ENCODE measurements at regions not wholly inside any gene's neighbourhood (a gene's known extent, or its start where the extent isn't known, plus 50 kb on each side); places are given as distances from the start of the nearest gene placed in this dataset.

GRCh38 chr7:36036590-36036989 lies 116.5 kb upstream of the EEPD1 start:
- TF ChIP-seq CTCF (IDR thresholded peaks at IDR 0.05) (no peak), MAX (IDR thresholded peaks at IDR 0.05) (no peak), MAZ (IDR thresholded peaks at IDR 0.05; ENCODE audit: borderline replicate concordance, low read depth, low read length) (no peak), CEBPB (IDR thresholded peaks at IDR 0.05) (no peak), POLR2A (IDR thresholded peaks at IDR 0.05; ENCODE audit: low read length) (no peak), RAD21 (conservative IDR thresholded peaks at IDR 0.05 in 1 of 2, IDR thresholded peaks at IDR 0.05 in 1 of 2) (no peak), JUN (IDR thresholded peaks at IDR 0.05) (no peak), REST (IDR thresholded peaks at IDR 0.05) (no peak), E2F6 (IDR thresholded peaks at IDR 0.05; ENCODE audit: borderline replicate concordance, low read depth) (no peak), BHLHE40 (IDR thresholded peaks at IDR 0.05; ENCODE audit: low read depth, low read length) (no peak), HOXB5 (CRISPR knock-in tag; IDR thresholded peaks at IDR 0.05) (no peak), POLR2AphosphoS2 (conservative IDR thresholded peaks at IDR 0.05; ENCODE audit: low read length) (no peak), RCOR1 (IDR thresholded peaks at IDR 0.05; ENCODE audit: low read depth, low read length) (no peak), NR3C1 (IDR thresholded peaks at IDR 0.05) (no peak)
